PC-3 (cell line): ENCODE measurements at regions not wholly inside any gene's neighbourhood (a gene's known extent, or its start where the extent isn't known, plus 50 kb on each side); places are given as distances from the start of the nearest gene placed in this dataset.
A peak's percentile ranks its signal among the peaks of the same experiment; 100 is the strongest.

Source experiments
- ATAC-seq: fragments of 200-7000 bp; cut with Tn5 transposase; 2 replicates; pipeline ENCODE4 v1.9.1; 2020; ENCODE audit warnings: mild to moderate bottlenecking, moderate library complexity
- BruUV-seq: library from RNA; stranded (reverse); fragments of 400-500 nt; replicated peaks from 2 replicates; lab custom pipeline; 2021; lab: Mats Ljungman, UMichigan
- CTCF ChIA-PET: fragments of 300-600 bp; sonication (Branson Sonifier 250); formaldehyde crosslinking; loops from one replicate; lab custom pipeline; 2022; ENCODE audit warnings: antibody characterized with exemption; lab: Charles Lee
- POLR2A ChIA-PET: fragments of 300-600 bp; sonication (Branson Sonifier 250); formaldehyde crosslinking; loops from one replicate; lab custom pipeline; 2022; ENCODE audit warnings: antibody characterized with exemption; ENCODE audit not compliant: unreplicated experiment; lab: Charles Lee
- DNase-seq: peaks from one replicate; pipeline ENCODE4 v3.0.0-alpha.2; 2015
- H2AFZ ChIP-seq: fragments of 300-600 bp; sonication (generic); 2 replicates; pipeline ENCODE4 v1.6.0; 2016; ENCODE audit warnings: antibody characterized with exemption, low read length
- H3F3A ChIP-seq: fragments of 300-600 bp; sonication (generic); one replicate; pipeline ENCODE4 v1.6.0; 2017; ENCODE audit warnings: antibody characterized with exemption, low read length, control low read depth, mild to moderate bottlenecking; ENCODE audit not compliant: unreplicated experiment
- H3K27ac ChIP-seq: fragments of 300-600 bp; sonication (generic); 2 replicates; pipeline ENCODE4 v1.5.1; 2016; ENCODE audit warnings: mild to moderate bottlenecking, low read length
- H3K27me3 ChIP-seq: fragments of 300-600 bp; sonication (generic); 2 replicates; pipeline ENCODE4 v1.6.1; 2016; ENCODE audit warnings: low read length, mixed read lengths
- H3K36me3 ChIP-seq: fragments of 300-600 bp; sonication (generic); 2 replicates; pipeline ENCODE4 v1.6.1; 2016; ENCODE audit warnings: low read depth, mixed run types, low read length, mixed read lengths
- H3K4me1 ChIP-seq: fragments of 300-600 bp; sonication (generic); 2 replicates; pipeline ENCODE4 v1.5.1; 2016; ENCODE audit warnings: low read length; ENCODE audit not compliant: insufficient read depth
- H3K4me2 ChIP-seq: fragments of 300-600 bp; sonication (generic); 2 replicates; pipeline ENCODE4 v1.6.0; 2016; ENCODE audit warnings: low read length
- H3K4me3 ChIP-seq: fragments of 300-600 bp; sonication (generic); 2 replicates; pipeline ENCODE4 v1.5.1; 2016; ENCODE audit warnings: mild to moderate bottlenecking, low read length, mixed read lengths
- H3K79me2 ChIP-seq: fragments of 300-600 bp; sonication (generic); 2 replicates; pipeline ENCODE4 v1.6.1; 2017; ENCODE audit warnings: low read length, mixed read lengths
- H3K9ac ChIP-seq: fragments of 300-600 bp; sonication (generic); 2 replicates; pipeline ENCODE4 v1.6.0; 2016; ENCODE audit warnings: mild to moderate bottlenecking, low read length
- H3K9me2 ChIP-seq: fragments of 300-600 bp; sonication (generic); replicated peaks from 2 replicates; pipeline ENCODE4 v1.6.1; 2016; ENCODE audit warnings: mixed run types, low read length, mixed read lengths
- H3K9me3 ChIP-seq: fragments of 300-600 bp; sonication (generic); 2 replicates; pipeline ENCODE4 v1.6.1; 2016; ENCODE audit warnings: low read length, mixed read lengths
- H4K20me1 ChIP-seq: fragments of 300-600 bp; sonication (generic); 2 replicates; pipeline ENCODE4 v1.6.1; 2016; ENCODE audit warnings: low read length, mixed read lengths
- EZH2 ChIP-seq: fragments of 300-600 bp; sonication (generic); IDR thresholded peaks from one replicate; pipeline ENCODE4 v1.6.1; 2017; ENCODE audit warnings: antibody characterized with exemption, mild to moderate bottlenecking, low read length; ENCODE audit not compliant: unreplicated experiment
- EZH2phosphoT487 ChIP-seq: fragments of 300-600 bp; sonication (generic); IDR thresholded peaks from 2 replicates; pipeline ENCODE4 v1.6.1; 2018; ENCODE audit warnings: mild to moderate bottlenecking, antibody characterized with exemption, low read length, borderline replicate concordance
- intact Hi-C: fragments of 100-400 bp; cut with micrococcal nuclease; formaldehyde crosslinking; loops from 2 replicates; pipeline ENCODE4 v1.9.0; 2023
- TF ChIP-seq, protein P1 (sequence below): fragments of 300-600 bp; sonication (generic); conservative IDR thresholded peaks from 2 replicates; pipeline ENCODE4 v1.5.1; 2017; ENCODE audit warnings: antibody characterized with exemption, low read depth, mild to moderate bottlenecking, low read length

DNA sequence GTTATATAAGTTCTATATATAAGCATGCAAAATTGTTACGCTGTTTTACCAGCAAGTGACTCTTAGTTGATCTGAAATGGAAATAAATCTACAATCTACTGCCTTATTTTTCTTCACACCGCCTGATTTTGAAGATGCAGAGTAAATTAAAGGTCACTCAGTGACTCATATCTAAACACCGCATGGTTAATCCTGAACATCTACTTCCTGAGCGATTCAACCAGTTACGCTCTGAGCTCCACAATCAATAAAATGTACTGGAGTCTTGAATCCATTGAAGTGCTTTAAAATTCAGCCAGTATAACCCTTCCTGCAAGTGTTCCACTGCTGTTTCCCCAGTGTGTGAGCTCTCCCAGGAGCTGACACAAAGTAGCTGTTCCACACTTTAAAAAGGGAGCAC, 192.8 kb downstream of the SLC7A11 start:
- ChIA-PET CTCF (no interaction called here), POLR2A (no interaction called here)
- H3K9me3 ChIP-seq: no peaks in the 10 kb centered on the region
- intact Hi-C loops: no loop called here
- H3K4me1 ChIP-seq: peaks cover 16% of the 10 kb centered on the region
- H3F3A ChIP-seq: no peaks in the 10 kb centered on the region
- H3K27ac ChIP-seq: no peak overlapping the region
- H3K9ac ChIP-seq: no peak overlapping the region
- H3K36me3 ChIP-seq: no peaks in the 10 kb centered on the region
- H3K9me2 ChIP-seq: no peaks in the 10 kb centered on the region
- DNase-seq (peak; percentile 9), ATAC-seq (no peak)
- TF ChIP-seq EZH2: no peak
- TF ChIP-seq, protein P1, sequence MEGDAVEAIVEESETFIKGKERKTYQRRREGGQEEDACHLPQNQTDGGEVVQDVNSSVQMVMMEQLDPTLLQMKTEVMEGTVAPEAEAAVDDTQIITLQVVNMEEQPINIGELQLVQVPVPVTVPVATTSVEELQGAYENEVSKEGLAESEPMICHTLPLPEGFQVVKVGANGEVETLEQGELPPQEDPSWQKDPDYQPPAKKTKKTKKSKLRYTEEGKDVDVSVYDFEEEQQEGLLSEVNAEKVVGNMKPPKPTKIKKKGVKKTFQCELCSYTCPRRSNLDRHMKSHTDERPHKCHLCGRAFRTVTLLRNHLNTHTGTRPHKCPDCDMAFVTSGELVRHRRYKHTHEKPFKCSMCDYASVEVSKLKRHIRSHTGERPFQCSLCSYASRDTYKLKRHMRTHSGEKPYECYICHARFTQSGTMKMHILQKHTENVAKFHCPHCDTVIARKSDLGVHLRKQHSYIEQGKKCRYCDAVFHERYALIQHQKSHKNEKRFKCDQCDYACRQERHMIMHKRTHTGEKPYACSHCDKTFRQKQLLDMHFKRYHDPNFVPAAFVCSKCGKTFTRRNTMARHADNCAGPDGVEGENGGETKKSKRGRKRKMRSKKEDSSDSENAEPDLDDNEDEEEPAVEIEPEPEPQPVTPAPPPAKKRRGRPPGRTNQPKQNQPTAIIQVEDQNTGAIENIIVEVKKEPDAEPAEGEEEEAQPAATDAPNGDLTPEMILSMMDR: no peak
- no peak for TF ChIP-seq EZH2phosphoT487
- no peak overlapping the region for H3K4me3 ChIP-seq
- no peak overlapping the region for H3K4me2 ChIP-seq
- no peaks in the 10 kb centered on the region for H4K20me1 ChIP-seq
- no peak overlapping the region for H2AFZ ChIP-seq
- no peaks in the 10 kb centered on the region for H3K27me3 ChIP-seq
- no peaks in the 10 kb centered on the region for H3K79me2 ChIP-seq
- BruUV-seq: no TSS peak

DNA sequence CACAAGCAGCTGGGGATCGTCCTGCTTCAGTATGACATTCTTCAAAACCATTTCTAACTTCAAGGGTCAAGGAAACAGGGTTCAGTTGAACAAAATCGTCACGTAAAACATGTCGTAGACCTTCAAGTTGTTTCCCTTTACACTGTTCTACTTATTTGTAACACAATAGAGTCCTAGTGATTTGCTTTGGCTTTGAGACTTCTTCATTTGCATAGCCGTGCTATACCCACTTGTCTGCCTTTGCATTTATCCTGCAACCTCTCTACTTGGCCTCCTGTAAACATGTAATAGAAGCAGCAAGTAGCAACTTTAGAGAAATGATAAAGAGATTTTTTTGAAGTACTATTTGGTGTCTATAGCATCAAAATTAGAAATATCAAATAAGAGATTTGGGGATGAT, 194.9 kb downstream of the SLC7A11 start:
- Histone ChIP-seq H3K27ac (no peak overlapping the region), H3K4me3 (no peak overlapping the region), H3K9ac (no peak overlapping the region), H3K9me2 (no peaks in the 10 kb centered on the region), H3K9me3 (no peaks in the 10 kb centered on the region), H3K4me1 (peaks cover 3% of the 10 kb centered on the region; the same call in 1 of the 2 replicates), H3K27me3 (no peaks in the 10 kb centered on the region), H4K20me1 (no peaks in the 10 kb centered on the region), H3K4me2 (no peak overlapping the region), H3F3A (no peaks in the 10 kb centered on the region), H2AFZ (no peak overlapping the region), H3K36me3 (no peaks in the 10 kb centered on the region), H3K79me2 (no peaks in the 10 kb centered on the region)
- ChIA-PET POLR2A (no interaction called here), CTCF (no interaction called here)
- TF ChIP-seq EZH2phosphoT487: no peak
- TF ChIP-seq, protein P1: no peak
- TF ChIP-seq EZH2: no peak
- ATAC-seq (no peak), DNase-seq (no peak)
- intact Hi-C loops: no loop called here
- BruUV-seq: no TSS peak

DNA sequence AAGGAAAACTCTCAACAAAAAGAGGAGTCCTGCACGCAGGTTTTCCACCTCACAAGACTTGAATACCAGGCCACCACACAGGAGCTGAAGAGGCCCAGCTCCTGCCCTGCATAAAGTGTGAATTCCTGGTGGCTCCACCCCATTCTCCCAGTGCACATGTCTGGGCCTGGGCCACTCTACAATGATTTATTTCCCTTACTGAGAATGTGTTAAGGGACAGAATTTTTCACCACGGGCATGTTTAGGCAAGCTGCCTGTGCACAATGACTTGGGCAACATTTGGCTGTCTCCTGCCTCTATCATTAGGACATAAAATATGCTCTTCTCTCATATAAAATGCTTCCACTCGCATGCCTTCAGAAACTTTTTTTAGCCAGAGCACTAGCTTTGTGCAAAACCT, 197.1 kb downstream of the SLC7A11 start:
- intact Hi-C loops: no loop called here

More for the DNA sequence above, 197.1 kb downstream of the SLC7A11 start:
- no peaks in the 10 kb centered on the region for H3F3A ChIP-seq
- no peaks in the 10 kb centered on the region for H3K9me2 ChIP-seq
- no peak overlapping the region for H2AFZ ChIP-seq
- no peaks in the 10 kb centered on the region for H3K36me3 ChIP-seq
- H3K79me2 ChIP-seq: no peaks in the 10 kb centered on the region
- DNase-seq (no peak), ATAC-seq (no peak)
- no peak overlapping the region for H3K9ac ChIP-seq
- ChIA-PET POLR2A (no interaction called here), CTCF (no interaction called here)
- no peaks in the 10 kb centered on the region for H3K27me3 ChIP-seq
- H3K4me3 ChIP-seq: no peak overlapping the region
- TF ChIP-seq, protein P1: no peak
- no peak for TF ChIP-seq EZH2phosphoT487
- no peak for TF ChIP-seq EZH2
- BruUV-seq: no TSS peak
- no peak overlapping the region for H3K4me2 ChIP-seq
- peaks cover 3% of the 10 kb centered on the region; the same call in 1 of the 2 replicates for H3K4me1 ChIP-seq
- no peak overlapping the region for H3K27ac ChIP-seq
- H4K20me1 ChIP-seq: no peaks in the 10 kb centered on the region
- no peaks in the 10 kb centered on the region for H3K9me3 ChIP-seq
